AG04449 (cell line): ENCODE measurements at regions not wholly inside any gene's neighbourhood (a gene's known extent, or its start where the extent isn't known, plus 50 kb on each side); places are given as distances from the start of the nearest gene placed in this dataset.

Experiments used
- CTCF ChIA-PET: fragments of 350-600 bp; formaldehyde crosslinking; extraction: SDS; loops from one replicate; lab custom pipeline; 2021; ENCODE audit warnings: antibody characterized with exemption; lab: Yijun Ruan, JAX
- POLR2A ChIA-PET: fragments of 400-600, 350-600 bp; formaldehyde crosslinking; extraction: SDS; loops from one replicate; lab custom pipeline; 2020; ENCODE audit warnings: antibody characterized with exemption, inconsistent platforms; lab: Yijun Ruan, JAX
- DNase-seq: peaks from one replicate; pipeline ENCODE4 v3.0.0-alpha.2; 2010; ENCODE audit warnings: low read depth, low spot score
- H3K4me3 ChIP-seq: 2 replicates; pipeline ENCODE4 v1.5.1; 2011; ENCODE audit warnings: low read depth, mild to moderate bottlenecking, control low read depth, low read length
- CTCF ChIP-seq: IDR thresholded peaks from one replicate; pipeline ENCODE4 v1.5.1; 2011; ENCODE audit warnings: mild to moderate bottlenecking, moderate library complexity, low read length, control low read depth, inconsistent platforms; ENCODE audit not compliant: insufficient read depth; ENCODE audit errors: missing control alignments

- POLR2A ChIA-PET, result no interaction called here
- TF ChIP-seq CTCF, result no peak
- CTCF ChIA-PET, result no interaction called here
- DNase-seq, result no peak
- H3K4me3 ChIP-seq, result no peak overlapping the region
Observed at GRCh38 chr1:82969340-82969739, 1029.6 kb downstream of the TTLL7 start.

- DNase-seq, result no peak
- TF ChIP-seq CTCF, result no peak
- no peak overlapping the region for H3K4me3 ChIP-seq
- POLR2A ChIA-PET, result no interaction called here
- CTCF ChIA-PET, result no interaction called here
Observed at GRCh38 chr1:82962658-82963057, 1036.3 kb downstream of the TTLL7 start.

- POLR2A ChIA-PET, result no interaction called here
- no peak for TF ChIP-seq CTCF
- no peak overlapping the region for H3K4me3 ChIP-seq
- no peak for DNase-seq
- CTCF ChIA-PET, result no interaction called here
Observed at GRCh38 chr1:82950606-82951200, 1048.2 kb downstream of the TTLL7 start.

GRCh38 chr1:82948386-82948785 is 1050.5 kb downstream of the TTLL7 start:
- H3K4me3 ChIP-seq, result no peak overlapping the region
- TF ChIP-seq CTCF, result no peak
- no peak for DNase-seq
- ChIA-PET POLR2A (no interaction called here), CTCF (no interaction called here)

- CTCF ChIA-PET, result no interaction called here
Observed at GRCh38 chr1:82947278-82947677, 1051.7 kb downstream of the TTLL7 start.

GRCh38 chr1:82946096-82946605 is 1052.8 kb downstream of the TTLL7 start:
- CTCF ChIA-PET, result no interaction called here

More at GRCh38 chr1:82947278-82947677, 1051.7 kb downstream of the TTLL7 start:
- POLR2A ChIA-PET, result no interaction called here
- TF ChIP-seq CTCF, result no peak
- H3K4me3 ChIP-seq, result no peak overlapping the region
- DNase-seq, result no peak

More at GRCh38 chr1:82946096-82946605, 1052.8 kb downstream of the TTLL7 start:
- POLR2A ChIA-PET, result no interaction called here
- TF ChIP-seq CTCF, result no peak
- no peak for DNase-seq
- no peak overlapping the region for H3K4me3 ChIP-seq
